ENCODE measurements at regions not wholly inside any gene's neighbourhood (a gene's known extent, or its start where the extent isn't known, plus 50 kb on each side); places are given as distances from the start of the nearest gene placed in this dataset.

GRCh38 chr7:41039981-41040380 lies 662.9 kb downstream of the INHBA start:
- no peak for TF ChIP-seq CTCF (IDR thresholded peaks at IDR 0.05)
- TF ChIP-seq POLR2A (IDR thresholded peaks at IDR 0.05) = no peak
